HG02798 (cell line): ENCODE measurements at regions not wholly inside any gene's neighbourhood (a gene's known extent, or its start where the extent isn't known, plus 50 kb on each side); places are given as distances from the start of the nearest gene placed in this dataset.

Source experiments
- ATAC-seq: cut with Tn5 transposase; IDR thresholded peaks from one replicate; pipeline ENCODE4 v1.9.1; 2021; ENCODE audit warnings: mild to moderate bottlenecking; ENCODE audit not compliant: unreplicated experiment, poor library complexity

DNA sequence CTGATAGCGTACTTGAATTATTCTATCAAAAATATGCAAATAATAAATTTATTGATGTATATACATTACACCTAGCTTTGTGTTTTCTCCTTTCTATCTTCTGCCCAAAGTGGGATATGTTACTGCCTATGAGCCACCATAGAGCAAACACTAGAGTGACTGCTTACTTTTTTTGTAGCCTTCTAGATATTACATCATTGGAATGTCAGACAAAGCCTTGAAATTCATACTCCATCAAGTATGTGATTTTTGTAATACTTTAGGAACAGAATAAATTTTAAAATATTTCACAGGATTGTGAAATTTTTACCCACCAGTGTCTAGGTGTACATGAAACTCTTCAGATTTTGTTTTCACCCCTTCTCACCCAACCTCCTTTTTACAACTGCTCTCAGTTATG lies 787.6 kb downstream of the USP25 start:
- ATAC-seq = no peak

GRCh38 chr21:16519036-16519435 lies 789.3 kb downstream of the USP25 start:
- no peak for ATAC-seq

GRCh38 chr21:16519644-16520043 lies 789.9 kb downstream of the USP25 start:
- no peak for ATAC-seq

DNA sequence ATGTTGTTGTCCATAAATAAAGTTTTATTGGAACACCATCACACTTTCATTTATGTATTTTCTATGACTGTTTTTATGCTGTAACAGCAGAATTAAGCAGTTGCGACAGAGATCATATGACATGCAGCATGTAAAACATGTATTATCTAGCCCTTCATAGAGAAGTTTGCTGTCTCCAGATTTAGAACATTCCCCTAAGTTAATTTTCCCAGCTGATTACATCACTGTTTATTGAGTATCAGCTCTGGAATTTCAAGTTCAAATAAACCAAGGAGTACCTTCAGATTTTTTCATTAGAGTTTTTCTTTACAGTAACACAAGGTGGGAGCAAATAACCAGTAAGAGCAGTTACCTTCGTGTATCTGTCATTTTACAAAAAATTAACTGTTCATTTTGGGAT lies 792.8 kb downstream of the USP25 start:
- ATAC-seq = no peak

GRCh38 chr21:16530656-16531055 lies 800.9 kb downstream of the USP25 start:
- no peak for ATAC-seq

DNA sequence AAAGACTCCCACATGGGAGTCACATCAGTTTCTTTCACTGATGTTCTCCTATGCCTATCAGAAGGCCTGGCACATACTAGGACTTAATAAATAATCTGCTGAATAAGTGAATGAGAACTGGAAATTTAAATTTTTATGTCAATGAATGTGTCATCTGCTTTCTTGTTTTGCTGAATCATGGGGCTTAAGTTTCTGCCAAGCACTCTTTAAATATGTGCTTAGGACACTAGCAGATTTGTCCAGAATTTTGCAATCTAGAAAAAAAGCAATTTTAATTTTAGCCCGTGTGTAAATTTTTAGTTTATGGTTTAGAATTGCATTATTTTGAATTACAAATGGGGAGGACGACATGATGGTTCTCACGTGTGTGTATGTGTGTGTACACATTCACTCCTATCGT lies 803.1 kb downstream of the USP25 start:
- no peak for ATAC-seq

GRCh38 chr21:16533692-16534407 lies 804.1 kb downstream of the USP25 start:
- ATAC-seq = no peak

GRCh38 chr21:16534408-16535101 lies 804.8 kb downstream of the USP25 start:
- ATAC-seq = no peak

DNA sequence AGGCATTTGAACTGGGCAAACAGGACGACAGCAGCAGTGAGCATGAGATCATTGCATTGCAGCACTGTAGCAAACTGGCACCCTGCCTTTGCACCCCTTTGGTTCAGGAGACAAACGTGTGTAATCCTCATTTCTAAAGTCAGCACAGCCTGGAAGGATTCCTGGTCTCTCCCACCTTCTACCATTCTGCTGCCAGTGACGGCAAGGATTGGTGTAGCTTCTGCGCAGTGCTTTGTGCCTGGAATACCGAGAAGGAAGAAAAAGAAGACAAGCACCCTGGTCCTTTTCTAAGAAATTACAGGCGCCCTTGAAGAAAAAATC lies 805.3 kb downstream of the USP25 start:
- ATAC-seq = no peak

GRCh38 chr21:16535626-16536025 lies 805.8 kb downstream of the USP25 start:
- ATAC-seq = no peak

DNA sequence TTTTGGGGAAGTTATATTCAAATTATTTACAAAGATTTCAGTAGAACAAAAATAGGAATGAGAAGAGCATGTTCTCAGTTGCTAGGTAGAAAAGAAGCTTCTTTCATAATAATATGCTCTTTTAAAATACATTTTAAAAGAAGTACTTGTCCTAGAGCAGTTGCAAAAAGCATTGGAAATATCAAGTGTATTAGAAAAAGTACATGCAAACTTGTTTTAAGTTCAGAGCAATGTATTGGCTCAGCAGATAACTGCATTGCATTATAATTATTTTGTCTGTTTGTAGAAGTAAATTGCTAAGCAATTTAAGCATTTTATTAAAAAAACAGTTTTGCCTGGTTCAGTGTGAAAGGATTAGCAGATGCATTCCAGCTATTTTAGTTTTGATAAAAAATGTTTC lies 806.4 kb downstream of the USP25 start:
- ATAC-seq = no peak

DNA sequence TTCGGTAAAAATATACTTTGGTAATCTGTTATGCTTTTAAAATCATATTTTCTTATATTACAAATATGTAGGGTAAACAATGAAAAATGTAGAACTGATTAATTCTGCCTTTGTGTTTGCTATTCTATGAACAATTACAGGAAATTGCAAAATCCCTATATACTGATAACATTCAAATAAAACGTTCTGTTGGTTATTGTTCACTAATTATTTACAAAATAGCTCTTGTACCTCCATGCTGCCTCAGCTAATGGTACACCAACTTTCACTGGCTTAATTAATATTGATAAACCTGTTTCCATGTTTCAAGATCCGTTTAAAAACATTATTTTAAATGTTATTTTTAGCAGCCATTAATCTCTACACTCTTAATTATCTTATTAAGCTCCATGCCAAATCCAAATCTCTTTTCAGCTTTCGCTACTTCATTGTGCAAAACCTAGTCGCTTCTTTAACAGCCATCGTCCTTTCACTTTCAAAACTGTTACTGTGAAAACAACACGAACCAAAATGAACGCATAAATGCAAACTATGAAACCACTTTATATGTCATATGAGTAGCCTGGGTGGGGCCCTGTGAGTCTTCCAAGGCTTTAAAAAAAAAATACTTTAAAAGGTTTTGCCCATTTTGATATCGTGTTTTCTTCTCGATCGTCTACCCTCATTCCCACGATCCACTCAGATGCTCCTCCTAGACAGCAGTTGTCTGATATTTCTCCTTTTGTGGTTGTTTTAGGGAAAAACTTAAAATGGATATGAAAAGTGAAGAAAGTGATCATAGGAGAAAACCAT lies 807.1 kb downstream of the USP25 start:
- ATAC-seq = no peak

DNA sequence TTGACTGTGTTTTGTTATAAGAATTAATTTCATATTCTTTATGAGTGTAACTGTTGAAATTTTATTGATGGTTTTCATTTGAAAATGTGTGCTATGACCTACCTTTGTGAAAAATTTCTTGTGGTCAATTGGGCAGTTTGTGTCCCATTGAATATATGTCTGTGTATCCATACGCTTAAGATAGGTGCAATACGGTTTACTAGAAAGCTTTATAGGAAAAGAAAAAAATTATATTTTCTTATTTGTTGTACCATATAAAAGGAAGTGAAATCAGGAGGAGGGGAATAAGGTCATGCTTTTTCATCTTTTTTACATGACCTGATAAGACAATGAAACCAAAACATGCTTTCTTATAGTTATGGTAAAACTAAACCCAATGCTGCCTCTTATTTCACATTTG lies 807.7 kb downstream of the USP25 start:
- ATAC-seq = no peak

GRCh38 chr21:16538405-16538804 lies 808.6 kb downstream of the USP25 start:
- no peak for ATAC-seq

DNA sequence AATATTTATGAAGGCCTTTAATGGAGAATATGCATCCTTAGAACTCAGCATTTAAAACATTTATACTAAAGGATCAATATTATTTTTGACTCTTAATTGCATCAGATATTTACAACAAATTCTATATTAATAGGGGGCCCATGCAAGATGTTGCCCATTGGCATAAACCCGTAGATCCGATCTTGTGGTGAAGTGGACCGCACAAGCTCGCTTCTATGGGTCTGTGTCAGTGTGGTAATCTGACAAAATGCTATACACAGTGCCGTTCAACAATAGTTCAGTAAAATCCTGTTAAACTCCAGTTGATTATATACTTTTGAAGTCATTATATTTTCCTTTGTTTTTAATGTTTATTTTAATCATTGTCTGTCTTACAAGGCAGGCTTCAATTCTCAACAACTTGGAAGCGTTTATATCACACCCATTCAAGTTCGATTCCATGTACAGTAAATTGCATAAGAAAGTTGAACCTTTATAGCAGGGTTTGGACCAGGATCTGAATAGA lies 809.2 kb downstream of the USP25 start:
- no peak for ATAC-seq

DNA sequence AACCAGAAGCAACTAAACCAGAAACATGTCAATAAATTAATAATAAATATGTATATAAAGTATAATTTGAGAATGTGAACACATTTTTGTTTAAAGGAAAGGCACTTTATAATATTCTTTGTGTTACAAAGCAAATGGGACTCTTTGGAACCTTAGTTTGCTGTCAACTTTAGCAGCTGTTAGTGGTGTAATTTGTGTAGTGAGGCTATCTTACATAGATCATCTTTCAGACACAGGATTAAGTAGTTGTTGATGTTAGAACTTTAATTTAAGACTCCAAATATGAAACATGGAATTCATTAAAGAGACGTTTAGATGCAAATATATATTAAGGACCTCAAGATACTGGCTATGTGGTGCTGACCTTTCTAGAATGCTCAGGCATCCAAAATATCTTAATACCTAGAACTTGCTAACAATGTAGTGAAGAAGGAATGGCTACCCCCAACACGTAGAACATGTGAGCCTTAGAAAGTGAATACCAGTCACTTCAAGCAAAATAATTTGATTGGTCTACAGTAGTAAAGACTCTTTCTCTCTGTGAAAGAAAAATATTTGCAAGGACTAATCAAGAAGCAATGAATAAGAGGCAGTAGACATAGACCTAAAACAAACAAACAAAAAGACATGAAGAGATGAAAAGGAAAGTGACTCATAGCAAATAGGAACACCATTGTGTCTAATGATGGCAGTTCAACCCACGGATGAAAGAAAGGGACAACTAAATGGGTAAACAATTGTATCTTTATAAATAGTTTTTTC lies 811.4 kb downstream of the USP25 start:
- no peak for ATAC-seq

DNA sequence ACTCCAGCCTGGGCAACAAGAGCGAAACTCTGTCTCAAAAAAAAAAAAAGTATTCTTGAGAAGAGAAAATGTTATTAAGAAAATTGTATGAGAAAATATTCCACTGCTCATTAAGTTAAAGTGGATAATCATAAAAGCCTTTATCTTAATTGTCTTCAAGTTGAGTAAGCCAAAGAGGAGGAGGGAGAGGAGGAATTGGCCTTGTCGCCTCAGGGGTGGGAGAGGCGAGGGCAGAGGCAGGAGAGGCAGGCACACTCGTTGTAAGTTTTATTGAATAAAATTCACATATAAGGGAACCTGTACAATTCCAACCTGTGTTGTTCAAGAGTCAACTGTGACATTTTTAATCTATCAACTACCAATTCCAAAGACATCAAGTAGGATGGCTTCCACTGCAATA lies 820.3 kb downstream of the USP25 start:
- ATAC-seq = no peak

- no peak for ATAC-seq
Observed at GRCh38 chr21:16550917-16551741, 821.3 kb downstream of the USP25 start.

GRCh38 chr21:16552880-16553279 lies 823.1 kb downstream of the USP25 start:
- no peak for ATAC-seq

DNA sequence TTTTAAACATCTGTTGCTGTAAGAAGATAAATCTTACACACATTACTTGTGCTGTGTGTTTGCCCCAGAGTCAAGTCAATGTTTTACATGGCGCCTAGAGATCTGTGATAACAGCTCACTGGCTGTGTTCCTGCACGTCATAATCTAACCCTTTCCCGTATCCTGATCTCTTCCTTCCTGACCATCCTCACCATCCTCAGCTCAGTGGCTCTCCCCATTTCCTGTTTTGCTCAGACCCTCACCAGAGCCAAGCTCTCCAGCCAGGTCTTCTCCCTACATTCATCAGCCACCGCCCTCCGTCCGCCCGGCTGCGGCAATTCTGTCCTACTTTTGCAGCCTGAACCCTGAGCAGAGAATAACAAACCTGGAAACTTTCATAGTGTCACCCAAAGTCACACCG lies 824.7 kb downstream of the USP25 start:
- no peak for ATAC-seq
